GM21367 (cell line): ENCODE measurements at regions not wholly inside any gene's neighbourhood (a gene's known extent, or its start where the extent isn't known, plus 50 kb on each side); places are given as distances from the start of the nearest gene placed in this dataset.
A peak's percentile ranks its signal among the peaks of the same experiment; 100 is the strongest.

ENCODE experiments used
- ATAC-seq: cut with Tn5 transposase; IDR thresholded peaks from one replicate; pipeline ENCODE4 v1.9.1; 2021; ENCODE audit not compliant: unreplicated experiment

- no peak for ATAC-seq
Observed at GRCh38 chr6:141593311-141593710, 539.4 kb upstream of the GJE1 start.

GRCh38 chr6:141587482-141588266, 545.1 kb upstream of the GJE1 start:
- ATAC-seq: no peak

- ATAC-seq: no peak
Observed at GRCh38 chr6:141580988-141581552, 551.7 kb upstream of the GJE1 start.

GRCh38 chr6:141580131-141580530, 552.6 kb upstream of the GJE1 start:
- no peak for ATAC-seq

- no peak for ATAC-seq
Observed at GRCh38 chr6:141576751-141577150, 556.0 kb upstream of the GJE1 start.

GRCh38 chr6:141562851-141563763, 569.6 kb upstream of the GJE1 start:
- ATAC-seq: peak; percentile 85

- peak; percentile 19 for ATAC-seq
Observed at GRCh38 chr6:141562186-141562811, 570.4 kb upstream of the GJE1 start.

- no peak for ATAC-seq
Observed at GRCh38 chr6:141561154-141561553, 571.6 kb upstream of the GJE1 start.

GRCh38 chr6:141552463-141552862, 580.3 kb upstream of the GJE1 start:
- peak; percentile 71 for ATAC-seq

GRCh38 chr6:141552031-141552430, 580.7 kb upstream of the GJE1 start:
- ATAC-seq: no peak

GRCh38 chr6:141551318-141551717, 581.4 kb upstream of the GJE1 start:
- no peak for ATAC-seq

GRCh38 chr6:141550471-141550870, 582.3 kb upstream of the GJE1 start:
- ATAC-seq: no peak

- no peak for ATAC-seq
Observed at GRCh38 chr6:141548966-141549365, 583.8 kb upstream of the GJE1 start.

- ATAC-seq: no peak
Observed at GRCh38 chr6:141541581-141542324, 591.0 kb upstream of the GJE1 start.

GRCh38 chr6:141540207-141540606, 592.5 kb upstream of the GJE1 start:
- ATAC-seq: no peak

- no peak for ATAC-seq
Observed at GRCh38 chr6:141539617-141540016, 593.1 kb upstream of the GJE1 start.

- no peak for ATAC-seq
Observed at GRCh38 chr6:141532211-141532610, 600.5 kb upstream of the GJE1 start.

- ATAC-seq: no peak
Observed at GRCh38 chr6:141531040-141531439, 601.7 kb upstream of the GJE1 start.

GRCh38 chr6:141528596-141528995, 604.1 kb upstream of the GJE1 start:
- ATAC-seq: no peak

- no peak for ATAC-seq
Observed at GRCh38 chr6:141526985-141527384, 605.7 kb upstream of the GJE1 start.

- no peak for ATAC-seq
Observed at GRCh38 chr6:141521440-141521839, 611.3 kb upstream of the GJE1 start.
